ENCODE measurements at regions not wholly inside any gene's neighbourhood (a gene's known extent, or its start where the extent isn't known, plus 50 kb on each side); places are given as distances from the start of the nearest gene placed in this dataset.
"Not testable (repeated sequence)": the region's sequence is repeated elsewhere in the genome, so short reads cannot be mapped to it uniquely, and the experiment has no call there.

DNA sequence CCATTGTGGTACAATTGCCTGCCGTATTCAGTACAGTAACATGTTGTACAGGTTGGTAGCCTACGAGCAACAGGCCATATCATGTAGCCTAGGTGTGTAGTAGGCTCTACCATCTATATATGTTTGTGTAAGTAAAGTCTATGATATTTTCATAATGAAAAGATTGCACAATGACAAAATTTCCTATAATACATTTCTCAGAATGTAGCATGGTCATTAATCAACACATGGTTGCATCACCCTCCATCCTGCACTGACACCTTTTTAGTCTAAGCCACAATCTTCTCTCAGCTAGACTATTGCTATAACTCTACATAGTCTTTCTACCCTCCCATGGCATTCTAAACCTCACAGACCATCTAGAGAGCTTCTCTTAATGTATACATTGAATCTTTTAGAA lies 158.5 kb upstream of the HMGA2 start:
- Histone ChIP-seq H3K9me3 (ENCODE audit: control insufficient read depth in 2 of 2, low read length in 2 of 2) (no peaks in the 10 kb centered on the region), H3K4me1 (ENCODE audit: control insufficient read depth, insufficient read depth, low read length) (no peaks in the 10 kb centered on the region), H3K9ac (ENCODE audit: low read length in 2 of 2) (no peak overlapping the region), H3K27me3 (ENCODE audit: control insufficient read depth in 1 of 2, insufficient read depth in 2 of 2, low read length in 2 of 2) (no peaks in the 10 kb centered on the region), H3K36me3 (ENCODE audit: control insufficient read depth in 2 of 2, insufficient read depth in 2 of 2, low read length in 2 of 2) (no peaks in the 10 kb centered on the region), H3K4me3 (ENCODE audit: low read length in 2 of 2) (no peak overlapping the region), H3K27ac (ENCODE audit: low read length) (no peak overlapping the region)

DNA sequence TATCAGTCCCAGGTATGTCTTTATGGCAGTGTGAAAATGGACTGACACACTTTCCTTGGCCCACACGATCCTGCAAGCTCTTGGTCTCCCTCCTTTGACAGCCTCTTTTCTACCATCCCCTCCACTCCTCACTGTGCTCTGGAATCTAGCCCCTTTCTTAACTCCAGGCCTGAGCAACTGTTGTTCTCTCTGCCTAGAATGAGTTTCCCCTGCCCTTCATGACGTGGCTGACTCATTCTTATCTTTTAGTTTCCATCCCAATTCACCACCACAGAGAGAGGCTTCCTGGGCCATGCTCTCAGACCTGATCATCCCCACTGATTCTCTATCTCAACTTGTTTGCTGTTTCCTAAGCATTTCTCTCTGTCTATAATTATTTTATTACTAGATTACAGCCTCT lies 157.4 kb upstream of the HMGA2 start:
- Histone ChIP-seq H3K27me3 (ENCODE audit: control insufficient read depth in 1 of 2, insufficient read depth in 2 of 2, low read length in 2 of 2) (no peaks in the 10 kb centered on the region), H3K4me1 (ENCODE audit: control insufficient read depth, insufficient read depth, low read length) (no peaks in the 10 kb centered on the region), H3K9me3 (ENCODE audit: control insufficient read depth in 2 of 2, low read length in 2 of 2) (no peaks in the 10 kb centered on the region), H3K27ac (ENCODE audit: low read length) (no peak overlapping the region), H3K4me3 (ENCODE audit: low read length in 2 of 2) (no peak overlapping the region), H3K36me3 (ENCODE audit: control insufficient read depth in 2 of 2, insufficient read depth in 2 of 2, low read length in 2 of 2) (no peaks in the 10 kb centered on the region), H3K9ac (ENCODE audit: low read length in 2 of 2) (no peak overlapping the region)

DNA sequence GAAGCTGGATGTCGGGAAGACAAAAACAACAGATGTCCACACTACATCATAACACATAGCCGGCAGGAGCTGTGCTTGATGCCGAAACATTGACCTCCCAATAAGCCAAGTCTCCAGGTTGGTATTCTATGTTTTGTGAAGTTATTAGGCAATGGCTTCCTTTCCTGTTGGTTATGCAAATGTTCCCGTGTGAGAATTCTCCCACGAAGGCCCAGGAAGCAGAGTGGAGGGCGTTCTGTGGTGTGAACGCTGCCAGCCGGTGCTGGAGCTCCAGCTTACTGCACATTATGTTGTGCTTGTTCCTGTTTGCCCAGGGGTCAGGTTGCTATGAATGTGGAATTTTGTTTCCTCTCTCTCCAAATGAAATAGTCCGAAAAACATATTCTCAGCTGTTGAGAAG lies 156.4 kb upstream of the HMGA2 start:
- H3K9ac ChIP-seq (ENCODE audit: low read length in 2 of 2) = no peak overlapping the region
- no peak overlapping the region for H3K4me3 ChIP-seq (ENCODE audit: low read length in 2 of 2)
- no peaks in the 10 kb centered on the region for H3K4me1 ChIP-seq (ENCODE audit: control insufficient read depth, insufficient read depth, low read length)
- no peaks in the 10 kb centered on the region for H3K9me3 ChIP-seq (ENCODE audit: control insufficient read depth in 2 of 2, low read length in 2 of 2)
- no peaks in the 10 kb centered on the region for H3K36me3 ChIP-seq (ENCODE audit: control insufficient read depth in 2 of 2, insufficient read depth in 2 of 2, low read length in 2 of 2)
- no peak overlapping the region for H3K27ac ChIP-seq (ENCODE audit: low read length)
- H3K27me3 ChIP-seq (ENCODE audit: control insufficient read depth in 1 of 2, insufficient read depth in 2 of 2, low read length in 2 of 2) = no peaks in the 10 kb centered on the region

DNA sequence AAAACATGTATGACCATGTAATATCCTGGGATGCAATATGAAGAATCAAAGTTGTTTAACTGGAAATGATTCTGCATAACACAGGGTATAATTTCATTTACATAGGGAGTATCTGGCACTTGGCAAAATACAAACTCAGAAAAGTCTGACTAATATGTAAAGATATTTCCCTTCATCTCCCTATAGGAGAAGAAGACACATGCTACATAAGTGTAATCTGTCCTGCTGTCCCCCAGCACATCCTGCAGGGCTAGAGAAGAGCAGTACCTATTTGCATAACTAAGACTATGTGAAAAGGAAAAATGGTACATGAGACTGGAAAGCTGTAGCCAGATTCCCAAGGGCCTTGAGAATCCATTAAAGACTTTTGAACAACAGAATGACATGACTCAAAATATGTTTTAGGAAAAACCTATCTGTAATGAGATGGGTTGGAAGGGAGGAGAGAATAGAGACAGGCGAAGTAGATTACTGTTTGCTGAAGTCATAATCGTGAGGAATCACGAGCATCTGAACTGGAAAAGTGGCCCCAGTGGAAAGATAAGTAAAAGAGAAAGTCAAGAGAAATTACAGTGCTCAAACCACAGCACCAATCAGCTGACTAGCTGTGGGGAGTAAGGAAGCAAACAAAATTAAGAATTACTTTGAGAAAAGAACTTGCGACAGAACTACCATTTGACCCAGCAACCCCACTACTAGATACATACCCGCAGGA lies 155.1 kb upstream of the HMGA2 start:
- Histone ChIP-seq H3K9me3 (ENCODE audit: control insufficient read depth in 2 of 2, low read length in 2 of 2) (no peaks in the 10 kb centered on the region), H3K27me3 (ENCODE audit: control insufficient read depth in 1 of 2, insufficient read depth in 2 of 2, low read length in 2 of 2) (no peaks in the 10 kb centered on the region), H3K9ac (ENCODE audit: low read length in 2 of 2) (no peak overlapping the region), H3K27ac (ENCODE audit: low read length) (no peak overlapping the region), H3K4me3 (ENCODE audit: low read length in 2 of 2) (no peak overlapping the region), H3K4me1 (ENCODE audit: control insufficient read depth, insufficient read depth, low read length) (no peaks in the 10 kb centered on the region), H3K36me3 (ENCODE audit: control insufficient read depth in 2 of 2, insufficient read depth in 2 of 2, low read length in 2 of 2) (no peaks in the 10 kb centered on the region)

DNA sequence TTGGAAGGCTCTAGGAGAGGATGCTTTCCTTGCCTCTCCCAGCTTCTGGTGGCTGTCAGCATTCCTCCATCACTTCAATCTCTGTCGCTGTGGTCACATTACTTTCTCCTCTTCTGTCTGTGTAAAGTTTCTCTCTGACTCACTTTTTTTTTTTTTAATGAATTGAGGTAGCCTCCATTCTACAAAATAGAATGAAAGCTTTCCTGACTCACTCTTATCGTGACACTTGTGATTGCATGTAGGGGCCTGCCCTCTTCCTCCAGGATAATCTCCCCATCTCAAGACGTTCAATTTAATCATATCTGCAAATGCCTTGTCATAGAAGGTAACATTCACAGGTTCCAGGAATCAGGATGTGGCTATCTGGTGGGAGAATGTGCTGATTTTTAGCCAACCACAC lies 153.5 kb upstream of the HMGA2 start:
- H3K36me3 ChIP-seq (ENCODE audit: control insufficient read depth in 2 of 2, insufficient read depth in 2 of 2, low read length in 2 of 2) = no peaks in the 10 kb centered on the region
- no peaks in the 10 kb centered on the region for H3K4me1 ChIP-seq (ENCODE audit: control insufficient read depth, insufficient read depth, low read length)
- no peak overlapping the region for H3K4me3 ChIP-seq (ENCODE audit: low read length in 2 of 2)
- H3K27ac ChIP-seq (ENCODE audit: low read length) = no peak overlapping the region
- H3K9me3 ChIP-seq (ENCODE audit: control insufficient read depth in 2 of 2, low read length in 2 of 2) = no peaks in the 10 kb centered on the region
- no peak overlapping the region for H3K9ac ChIP-seq (ENCODE audit: low read length in 2 of 2)
- H3K27me3 ChIP-seq (ENCODE audit: control insufficient read depth in 1 of 2, insufficient read depth in 2 of 2, low read length in 2 of 2) = no peaks in the 10 kb centered on the region

DNA sequence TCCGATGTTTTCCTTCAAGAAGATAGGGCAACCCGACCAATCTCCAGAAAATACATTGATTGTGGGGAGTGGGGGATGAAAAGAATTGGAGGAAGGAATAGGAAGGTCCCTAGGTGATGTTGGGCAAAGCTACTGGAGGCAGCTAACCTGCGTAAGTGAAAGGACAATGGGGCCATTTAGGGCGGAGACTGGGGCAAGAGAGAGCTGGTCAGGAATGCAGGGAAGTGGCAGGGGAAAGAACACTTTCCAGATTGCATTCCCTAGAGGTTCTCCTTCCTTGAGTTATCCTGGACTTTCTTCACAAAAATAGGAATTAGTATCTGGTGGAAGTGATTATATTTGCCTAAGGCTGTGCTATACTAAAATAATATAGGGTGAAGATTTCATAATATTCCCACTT lies 151.8 kb upstream of the HMGA2 start:
- Histone ChIP-seq H3K4me1 (ENCODE audit: control insufficient read depth, insufficient read depth, low read length) (no peaks in the 10 kb centered on the region), H3K4me3 (ENCODE audit: low read length in 2 of 2) (no peak overlapping the region), H3K27ac (ENCODE audit: low read length) (no peak overlapping the region), H3K27me3 (ENCODE audit: control insufficient read depth in 1 of 2, insufficient read depth in 2 of 2, low read length in 2 of 2) (no peaks in the 10 kb centered on the region), H3K9me3 (ENCODE audit: control insufficient read depth in 2 of 2, low read length in 2 of 2) (no peaks in the 10 kb centered on the region), H3K9ac (ENCODE audit: low read length in 2 of 2) (no peak overlapping the region), H3K36me3 (ENCODE audit: control insufficient read depth in 2 of 2, insufficient read depth in 2 of 2, low read length in 2 of 2) (no peaks in the 10 kb centered on the region)

DNA sequence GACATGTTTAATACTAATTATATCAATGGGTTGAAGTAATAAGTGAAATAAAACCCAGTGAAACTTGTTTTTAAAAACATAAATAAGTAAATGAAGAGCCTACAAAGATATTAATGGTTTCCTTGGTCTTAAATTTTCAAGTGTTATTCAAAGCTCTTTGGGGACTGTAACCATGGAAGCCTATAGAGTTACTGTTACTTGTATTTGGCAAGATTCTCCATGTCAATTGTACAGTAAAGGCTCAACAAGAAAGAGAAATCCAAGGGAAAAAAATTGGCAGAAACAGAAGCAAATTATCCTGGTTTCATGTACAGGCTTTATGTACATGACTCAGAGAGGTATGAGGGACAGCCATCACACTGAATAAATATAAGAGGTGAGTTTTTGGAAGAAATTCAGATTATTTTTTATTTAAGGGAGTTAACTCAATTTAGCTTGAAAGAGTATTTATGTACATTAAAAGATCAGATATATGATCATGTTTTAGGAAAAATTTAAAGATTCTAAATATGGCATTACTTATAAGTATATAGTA lies 151.1 kb upstream of the HMGA2 start:
- no peak overlapping the region for H3K27ac ChIP-seq (ENCODE audit: low read length)
- H3K4me3 ChIP-seq (ENCODE audit: low read length in 2 of 2) = no peak overlapping the region
- no peaks in the 10 kb centered on the region for H3K36me3 ChIP-seq (ENCODE audit: control insufficient read depth in 2 of 2, insufficient read depth in 2 of 2, low read length in 2 of 2)
- no peaks in the 10 kb centered on the region for H3K27me3 ChIP-seq (ENCODE audit: control insufficient read depth in 1 of 2, insufficient read depth in 2 of 2, low read length in 2 of 2)
- no peaks in the 10 kb centered on the region for H3K9me3 ChIP-seq (ENCODE audit: control insufficient read depth in 2 of 2, low read length in 2 of 2)
- H3K4me1 ChIP-seq (ENCODE audit: control insufficient read depth, insufficient read depth, low read length) = no peaks in the 10 kb centered on the region
- H3K9ac ChIP-seq (ENCODE audit: low read length in 2 of 2) = no peak overlapping the region

DNA sequence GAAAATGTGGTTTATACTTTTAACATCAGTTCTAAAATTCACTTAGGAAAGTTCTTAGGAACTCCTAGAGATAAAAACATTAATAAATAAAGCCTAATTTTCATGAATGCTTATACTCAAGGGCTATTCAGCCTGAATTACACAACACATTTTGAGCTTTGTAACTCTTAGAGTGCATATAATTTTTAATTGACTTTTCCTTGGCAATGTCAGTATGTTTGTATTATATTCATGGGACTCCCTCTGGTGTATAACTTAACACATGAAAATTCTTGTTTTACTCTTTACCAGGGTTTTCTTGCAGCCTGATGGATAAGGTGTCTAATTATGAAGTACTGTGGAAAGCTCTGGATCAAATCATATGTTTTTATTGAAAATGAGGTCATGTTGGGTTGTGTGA lies 150.6 kb upstream of the HMGA2 start:
- no peaks in the 10 kb centered on the region for H3K27me3 ChIP-seq (ENCODE audit: control insufficient read depth in 1 of 2, insufficient read depth in 2 of 2, low read length in 2 of 2)
- no peak overlapping the region for H3K9ac ChIP-seq (ENCODE audit: low read length in 2 of 2)
- no peaks in the 10 kb centered on the region for H3K9me3 ChIP-seq (ENCODE audit: control insufficient read depth in 2 of 2, low read length in 2 of 2)
- H3K36me3 ChIP-seq (ENCODE audit: control insufficient read depth in 2 of 2, insufficient read depth in 2 of 2, low read length in 2 of 2) = no peaks in the 10 kb centered on the region
- H3K4me1 ChIP-seq (ENCODE audit: control insufficient read depth, insufficient read depth, low read length) = no peaks in the 10 kb centered on the region
- no peak overlapping the region for H3K27ac ChIP-seq (ENCODE audit: low read length)
- no peak overlapping the region for H3K4me3 ChIP-seq (ENCODE audit: low read length in 2 of 2)

DNA sequence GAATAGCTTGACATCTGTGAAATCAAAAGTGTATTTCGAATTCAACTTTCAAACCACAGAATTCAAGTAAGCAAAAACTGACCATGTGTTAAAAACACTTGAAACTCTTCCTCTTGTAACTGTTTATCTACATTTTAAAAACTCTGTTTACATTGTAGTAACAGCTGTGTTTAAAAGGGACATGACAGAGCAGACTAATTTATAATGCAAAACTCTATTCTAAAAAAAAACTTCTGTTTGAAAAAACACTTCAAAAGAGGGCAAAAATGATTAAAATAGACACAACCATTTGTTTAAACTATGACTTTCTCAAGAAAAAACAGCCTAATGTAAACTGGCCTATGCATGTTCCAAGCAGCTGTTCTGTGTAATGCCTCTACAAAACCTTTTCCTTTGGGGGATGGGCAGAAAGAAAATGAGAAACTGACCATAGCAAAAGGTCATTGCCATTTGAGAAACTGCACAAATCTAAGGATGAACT lies 149.1 kb upstream of the HMGA2 start:
- Histone ChIP-seq H3K27me3 (ENCODE audit: control insufficient read depth in 1 of 2, insufficient read depth in 2 of 2, low read length in 2 of 2) (no peaks in the 10 kb centered on the region), H3K4me1 (ENCODE audit: control insufficient read depth, insufficient read depth, low read length) (no peaks in the 10 kb centered on the region), H3K4me3 (ENCODE audit: low read length in 2 of 2) (no peak overlapping the region), H3K9ac (ENCODE audit: low read length in 2 of 2) (no peak overlapping the region), H3K36me3 (ENCODE audit: control insufficient read depth in 2 of 2, insufficient read depth in 2 of 2, low read length in 2 of 2) (no peaks in the 10 kb centered on the region), H3K9me3 (ENCODE audit: control insufficient read depth in 2 of 2, low read length in 2 of 2) (no peaks in the 10 kb centered on the region), H3K27ac (ENCODE audit: low read length) (no peak overlapping the region)

DNA sequence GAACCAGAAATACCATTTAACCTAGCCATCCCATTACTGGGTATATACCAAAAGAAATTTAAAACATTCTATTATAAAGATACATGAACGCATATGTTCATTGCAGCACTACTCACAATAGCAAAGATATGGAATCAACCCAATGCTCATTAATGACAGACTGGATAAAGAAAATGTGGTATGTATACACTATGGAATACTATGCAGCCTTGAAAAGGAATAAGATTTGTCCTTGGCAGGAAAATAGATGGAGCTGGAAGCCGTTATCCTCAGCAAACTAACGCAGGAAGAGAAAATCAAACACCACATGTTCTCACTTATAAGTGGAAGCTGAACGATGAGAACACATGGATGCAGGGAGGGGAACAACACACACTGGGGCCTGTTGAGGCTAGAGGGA lies 146.1 kb upstream of the HMGA2 start:
- H3K9me3 ChIP-seq (ENCODE audit: control insufficient read depth in 2 of 2, low read length in 2 of 2); H3K4me1 ChIP-seq (ENCODE audit: control insufficient read depth, insufficient read depth, low read length): not testable (repeated sequence)

DNA sequence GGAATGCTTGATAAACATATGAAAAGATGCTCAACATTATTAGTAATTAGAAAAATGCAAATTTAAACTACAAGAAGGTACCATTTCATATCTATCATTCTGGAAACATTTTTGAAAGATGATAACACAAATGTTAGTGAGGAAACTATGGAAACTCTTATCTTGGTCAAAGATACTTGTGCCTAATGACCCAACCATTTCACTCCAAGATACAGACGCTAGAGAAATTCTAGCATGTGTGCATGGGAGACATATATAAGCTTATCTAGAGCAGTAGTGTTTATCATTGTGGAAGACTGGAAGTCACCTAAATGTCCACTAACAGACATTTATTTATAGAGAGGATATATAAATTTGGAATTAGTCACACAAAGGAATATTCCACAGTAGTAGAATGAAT lies 143.1 kb upstream of the HMGA2 start:
- H3K9me3 ChIP-seq (ENCODE audit: control insufficient read depth in 2 of 2, low read length in 2 of 2) = no peaks in the 10 kb centered on the region
- H3K9ac ChIP-seq (ENCODE audit: low read length in 2 of 2) = no peak overlapping the region
- no peaks in the 10 kb centered on the region for H3K36me3 ChIP-seq (ENCODE audit: control insufficient read depth in 2 of 2, insufficient read depth in 2 of 2, low read length in 2 of 2)
- H3K4me1 ChIP-seq (ENCODE audit: control insufficient read depth, insufficient read depth, low read length) = no peaks in the 10 kb centered on the region
- H3K27me3 ChIP-seq (ENCODE audit: control insufficient read depth in 1 of 2, insufficient read depth in 2 of 2, low read length in 2 of 2) = no peaks in the 10 kb centered on the region
- H3K27ac ChIP-seq (ENCODE audit: low read length) = no peak overlapping the region
- no peak overlapping the region for H3K4me3 ChIP-seq (ENCODE audit: low read length in 2 of 2)

More for the DNA sequence above, 146.1 kb upstream of the HMGA2 start:
- H3K36me3 ChIP-seq (ENCODE audit: control insufficient read depth in 2 of 2, insufficient read depth in 2 of 2, low read length in 2 of 2); H3K27ac ChIP-seq (ENCODE audit: low read length); H3K27me3 ChIP-seq (ENCODE audit: control insufficient read depth in 1 of 2, insufficient read depth in 2 of 2, low read length in 2 of 2); H3K4me3 ChIP-seq (ENCODE audit: low read length in 2 of 2); H3K9ac ChIP-seq (ENCODE audit: low read length in 2 of 2): not testable (repeated sequence)
